ENCODE measurements at regions not wholly inside any gene's neighbourhood (a gene's known extent, or its start where the extent isn't known, plus 50 kb on each side); places are given as distances from the start of the nearest gene placed in this dataset.

DNA sequence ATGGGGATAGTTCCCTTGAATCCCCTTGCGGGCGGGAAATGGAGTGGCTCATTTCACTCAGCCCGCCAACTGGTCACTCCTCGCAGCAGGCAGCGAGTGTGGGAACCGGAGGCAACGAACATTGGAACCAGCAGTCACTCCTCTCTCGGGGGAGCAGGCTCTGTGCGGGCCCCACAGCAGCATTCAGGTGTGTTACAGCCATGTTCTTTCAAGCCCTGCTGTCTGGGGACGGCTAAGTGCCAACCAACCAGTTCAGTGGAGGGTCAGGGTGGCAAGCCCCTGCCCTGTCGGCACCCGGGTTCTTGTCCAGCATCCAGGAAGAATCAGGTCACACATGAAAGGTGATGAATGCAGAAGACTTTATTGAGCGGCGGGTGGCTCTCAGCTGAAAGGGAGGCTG lies 370.5 kb downstream of the NUF2 start:
- no peaks in the 10 kb centered on the region for H3F3A ChIP-seq (replicated peaks; ENCODE audit: insufficient read depth)
- H3K9me3 ChIP-seq, result no peaks in the 10 kb centered on the region
- no peak for TF ChIP-seq USF1 (IDR thresholded peaks at IDR 0.05; ENCODE audit: borderline replicate concordance, low read depth)
- no peak for TF ChIP-seq FOXJ3 (CRISPR knock-in tag; IDR thresholded peaks at IDR 0.05)
- TF ChIP-seq SIN3A (IDR thresholded peaks at IDR 0.05; ENCODE audit: borderline replicate concordance, low read depth, low read length), result no peak
- no peak for TF ChIP-seq NRF1 (IDR thresholded peaks at IDR 0.05; ENCODE audit: low read depth, low read length)
- TF ChIP-seq RFX5 (IDR thresholded peaks at IDR 0.05; ENCODE audit: low read length), result no peak
- TF ChIP-seq ELF1 (IDR thresholded peaks at IDR 0.05), result no peak
- TF ChIP-seq, protein P1, sequence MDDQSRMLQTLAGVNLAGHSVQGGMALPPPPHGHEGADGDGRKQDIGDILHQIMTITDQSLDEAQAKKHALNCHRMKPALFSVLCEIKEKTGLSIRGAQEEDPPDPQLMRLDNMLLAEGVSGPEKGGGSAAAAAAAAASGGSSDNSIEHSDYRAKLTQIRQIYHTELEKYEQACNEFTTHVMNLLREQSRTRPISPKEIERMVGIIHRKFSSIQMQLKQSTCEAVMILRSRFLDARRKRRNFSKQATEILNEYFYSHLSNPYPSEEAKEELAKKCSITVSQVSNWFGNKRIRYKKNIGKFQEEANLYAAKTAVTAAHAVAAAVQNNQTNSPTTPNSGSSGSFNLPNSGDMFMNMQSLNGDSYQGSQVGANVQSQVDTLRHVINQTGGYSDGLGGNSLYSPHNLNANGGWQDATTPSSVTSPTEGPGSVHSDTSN (IDR thresholded peaks at IDR 0.05), result no peak
- no peak for TF ChIP-seq ZBTB33 (IDR thresholded peaks at IDR 0.05; ENCODE audit: borderline replicate concordance, low read depth)
- TF ChIP-seq TEAD4 (IDR thresholded peaks at IDR 0.05; ENCODE audit: borderline replicate concordance, insufficient read depth), result no peak
- no peak for TF ChIP-seq FOXM1 (IDR thresholded peaks at IDR 0.05; ENCODE audit: low read depth)
- TF ChIP-seq USF2 (IDR thresholded peaks at IDR 0.05; ENCODE audit: borderline replicate concordance, low read depth, low read length), result no peak
- TF ChIP-seq RXRA (IDR thresholded peaks at IDR 0.05; ENCODE audit: borderline replicate concordance, low read depth), result no peak
- no peaks in the 10 kb centered on the region for H3K79me2 ChIP-seq (ENCODE audit: insufficient read depth)
- H3K27ac ChIP-seq (ENCODE audit: low read depth in 2 of 2, low read length in 1 of 2), result no peak overlapping the region
- H4K20me1 ChIP-seq (ENCODE audit: insufficient read depth), result no peaks in the 10 kb centered on the region
- no peaks in the 10 kb centered on the region for H3K27me3 ChIP-seq (ENCODE audit: insufficient read depth)
- H3K4me3 ChIP-seq (ENCODE audit: low read depth in 2 of 2, low read length in 1 of 2), result no peak overlapping the region
- no peak overlapping the region for H3K9ac ChIP-seq
- H3K36me3 ChIP-seq (replicated peaks in 1 of 2; ENCODE audit: control insufficient read depth in 1 of 2, insufficient read depth in 2 of 2, low read length in 1 of 2), result no peaks in the 10 kb centered on the region
- ChIA-PET POLR2A (no interaction called here), CTCF (no interaction called here)
- H3K4me2 ChIP-seq, result no peak overlapping the region
- 28% methylated on average over 12 of the region's 14 CpGs for WGBS (ENCODE audit: low lambda C conversion rate)
- no peaks in the 10 kb centered on the region for H3K9me2 ChIP-seq
- H2AFZ ChIP-seq (ENCODE audit: low read depth), result no peak overlapping the region
- no peaks in the 10 kb centered on the region for H3K4me1 ChIP-seq (ENCODE audit: control insufficient read depth in 1 of 2, insufficient read depth in 2 of 2, low read depth in 1 of 2, low read length in 1 of 2)
- DNase-seq, result no peak

- DNase-seq, result no peak
- Histone ChIP-seq H3K79me2 (ENCODE audit: insufficient read depth) (no peaks in the 10 kb centered on the region), H3K4me3 (ENCODE audit: low read depth in 2 of 2, low read length in 1 of 2) (no peak overlapping the region), H3K9me2 (no peaks in the 10 kb centered on the region), H3K36me3 (replicated peaks in 1 of 2; ENCODE audit: control insufficient read depth in 1 of 2, insufficient read depth in 2 of 2, low read length in 1 of 2) (no peaks in the 10 kb centered on the region), H3F3A (replicated peaks; ENCODE audit: insufficient read depth) (no peaks in the 10 kb centered on the region), H3K27me3 (ENCODE audit: insufficient read depth) (no peaks in the 10 kb centered on the region), H3K4me2 (no peak overlapping the region), H4K20me1 (ENCODE audit: insufficient read depth) (no peaks in the 10 kb centered on the region), H3K4me1 (ENCODE audit: control insufficient read depth in 1 of 2, insufficient read depth in 2 of 2, low read depth in 1 of 2, low read length in 1 of 2) (no peaks in the 10 kb centered on the region), H2AFZ (ENCODE audit: low read depth) (no peak overlapping the region), H3K9me3 (no peaks in the 10 kb centered on the region), H3K27ac (ENCODE audit: low read depth in 2 of 2, low read length in 1 of 2) (no peak overlapping the region), H3K9ac (no peak overlapping the region)
- WGBS (ENCODE audit: low lambda C conversion rate), result 5% methylated on average over 2 of the region's 2 CpGs
- TF ChIP-seq NRF1 (IDR thresholded peaks at IDR 0.05; ENCODE audit: low read depth, low read length), result no peak
- no peak for TF ChIP-seq RXRA (IDR thresholded peaks at IDR 0.05; ENCODE audit: borderline replicate concordance, low read depth)
- TF ChIP-seq SMC3 (IDR thresholded peaks at IDR 0.05; ENCODE audit: low read depth, low read length), result no peak
- TF ChIP-seq RAD21 (IDR thresholded peaks at IDR 0.05; ENCODE audit: low read length), result no peak
- TF ChIP-seq FOXM1 (IDR thresholded peaks at IDR 0.05; ENCODE audit: low read depth), result no peak
- TF ChIP-seq FOXJ3 (CRISPR knock-in tag; IDR thresholded peaks at IDR 0.05), result no peak
- TF ChIP-seq, protein P2, sequence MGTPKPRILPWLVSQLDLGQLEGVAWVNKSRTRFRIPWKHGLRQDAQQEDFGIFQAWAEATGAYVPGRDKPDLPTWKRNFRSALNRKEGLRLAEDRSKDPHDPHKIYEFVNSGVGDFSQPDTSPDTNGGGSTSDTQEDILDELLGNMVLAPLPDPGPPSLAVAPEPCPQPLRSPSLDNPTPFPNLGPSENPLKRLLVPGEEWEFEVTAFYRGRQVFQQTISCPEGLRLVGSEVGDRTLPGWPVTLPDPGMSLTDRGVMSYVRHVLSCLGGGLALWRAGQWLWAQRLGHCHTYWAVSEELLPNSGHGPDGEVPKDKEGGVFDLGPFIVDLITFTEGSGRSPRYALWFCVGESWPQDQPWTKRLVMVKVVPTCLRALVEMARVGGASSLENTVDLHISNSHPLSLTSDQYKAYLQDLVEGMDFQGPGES (IDR thresholded peaks at IDR 0.05; ENCODE audit: low read depth, low read length), result no peak
- TF ChIP-seq YY1 (IDR thresholded peaks at IDR 0.05; ENCODE audit: low read depth), result no peak
- TF ChIP-seq, protein P3, sequence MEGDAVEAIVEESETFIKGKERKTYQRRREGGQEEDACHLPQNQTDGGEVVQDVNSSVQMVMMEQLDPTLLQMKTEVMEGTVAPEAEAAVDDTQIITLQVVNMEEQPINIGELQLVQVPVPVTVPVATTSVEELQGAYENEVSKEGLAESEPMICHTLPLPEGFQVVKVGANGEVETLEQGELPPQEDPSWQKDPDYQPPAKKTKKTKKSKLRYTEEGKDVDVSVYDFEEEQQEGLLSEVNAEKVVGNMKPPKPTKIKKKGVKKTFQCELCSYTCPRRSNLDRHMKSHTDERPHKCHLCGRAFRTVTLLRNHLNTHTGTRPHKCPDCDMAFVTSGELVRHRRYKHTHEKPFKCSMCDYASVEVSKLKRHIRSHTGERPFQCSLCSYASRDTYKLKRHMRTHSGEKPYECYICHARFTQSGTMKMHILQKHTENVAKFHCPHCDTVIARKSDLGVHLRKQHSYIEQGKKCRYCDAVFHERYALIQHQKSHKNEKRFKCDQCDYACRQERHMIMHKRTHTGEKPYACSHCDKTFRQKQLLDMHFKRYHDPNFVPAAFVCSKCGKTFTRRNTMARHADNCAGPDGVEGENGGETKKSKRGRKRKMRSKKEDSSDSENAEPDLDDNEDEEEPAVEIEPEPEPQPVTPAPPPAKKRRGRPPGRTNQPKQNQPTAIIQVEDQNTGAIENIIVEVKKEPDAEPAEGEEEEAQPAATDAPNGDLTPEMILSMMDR (IDR thresholded peaks at IDR 0.05), result no peak
- TF ChIP-seq NFIC (IDR thresholded peaks at IDR 0.05; ENCODE audit: borderline replicate concordance), result no peak
- POLR2A ChIA-PET, result no interaction called here
- CTCF ChIA-PET, result no interaction called here
Observed at GRCh38 chr1:163697137-163697536, 375.4 kb downstream of the NUF2 start.

Measured in SK-N-SH (cell line).